Uterus (tissue), 2 donors: ENCODE measurements at regions not wholly inside any gene's neighbourhood (a gene's known extent, or its start where the extent isn't known, plus 50 kb on each side); places are given as distances from the start of the nearest gene placed in this dataset.
"Not testable (repeated sequence)": the region's sequence is repeated elsewhere in the genome, so short reads cannot be mapped to it uniquely, and the experiment has no call there.

Experiments
- CTCF ChIP-seq, 4 experiments: fragments of 200-600 bp in 2 of 4; fragments of 450-650 bp in 2 of 4; sonication (generic) in 2 of 4; IDR thresholded peaks; one replicate each; pipeline ENCODE4 v1.5.1; 2016 to 2019; ENCODE audit warnings: antibody characterized with exemption in 4 of 4, mild to moderate bottlenecking in 2 of 4, moderate library complexity in 1 of 4
- POLR2A ChIP-seq, 2 donors: fragments of 450-650 bp; IDR thresholded peaks; one replicate each; pipeline ENCODE4 v1.6.1; 2016; ENCODE audit warnings: antibody characterized with exemption in 2 of 2, mild to moderate bottlenecking in 1 of 2, moderate library complexity in 1 of 2

DNA sequence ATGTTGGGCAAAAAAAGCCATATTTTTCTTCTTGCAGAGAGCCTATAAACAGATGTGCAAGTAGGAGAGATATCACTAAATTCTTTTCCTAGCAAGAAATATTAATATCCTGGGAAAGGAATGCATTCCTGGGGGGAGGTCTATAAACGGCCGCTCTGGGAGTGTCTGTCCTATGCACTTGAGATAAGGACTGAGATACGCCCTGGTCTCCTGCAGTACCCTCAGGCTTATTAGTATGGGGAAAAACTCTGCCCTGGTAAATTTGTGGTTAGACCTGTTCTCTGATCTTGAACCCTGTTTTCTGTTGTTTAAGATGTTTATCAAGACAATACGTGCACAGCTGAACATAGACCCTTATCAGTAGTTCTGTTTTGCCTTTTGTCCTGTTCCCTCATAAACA, 177.8 kb upstream of the PAQR3 start:
- TF ChIP-seq CTCF, POLR2A (IDR thresholded peaks at IDR 0.05): not testable (repeated sequence)
